GM19023 (cell line): ENCODE measurements at regions not wholly inside any gene's neighbourhood (a gene's known extent, or its start where the extent isn't known, plus 50 kb on each side); places are given as distances from the start of the nearest gene placed in this dataset.

Experiments
- ATAC-seq: cut with Tn5 transposase; IDR thresholded peaks from one replicate; pipeline ENCODE4 v1.9.1; 2021; ENCODE audit warnings: mild to moderate bottlenecking, moderate library complexity; ENCODE audit not compliant: unreplicated experiment

GRCh38 chr1:55374801-55375616 is 159.8 kb upstream of the USP24 start:
- no peak for ATAC-seq

DNA sequence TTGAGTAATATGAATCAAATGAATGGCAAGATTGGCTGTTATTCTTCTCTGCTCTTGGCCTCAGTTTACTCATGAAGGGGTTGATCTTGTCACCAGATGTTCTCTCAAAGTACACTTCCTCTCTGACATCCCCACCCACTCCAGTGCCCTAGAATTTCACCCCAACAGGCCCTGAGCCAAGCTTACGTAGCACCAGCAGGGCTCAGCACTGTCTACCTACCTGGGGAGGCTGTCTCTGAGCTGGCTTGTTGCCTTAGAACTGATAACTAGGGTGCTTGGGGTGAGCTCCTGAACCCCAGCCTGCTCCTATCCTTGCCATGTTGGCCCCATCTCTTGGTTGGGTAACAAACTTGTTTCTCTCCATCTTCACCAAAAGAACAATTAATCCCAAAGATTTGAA is 159.1 kb upstream of the USP24 start:
- no peak for ATAC-seq

DNA sequence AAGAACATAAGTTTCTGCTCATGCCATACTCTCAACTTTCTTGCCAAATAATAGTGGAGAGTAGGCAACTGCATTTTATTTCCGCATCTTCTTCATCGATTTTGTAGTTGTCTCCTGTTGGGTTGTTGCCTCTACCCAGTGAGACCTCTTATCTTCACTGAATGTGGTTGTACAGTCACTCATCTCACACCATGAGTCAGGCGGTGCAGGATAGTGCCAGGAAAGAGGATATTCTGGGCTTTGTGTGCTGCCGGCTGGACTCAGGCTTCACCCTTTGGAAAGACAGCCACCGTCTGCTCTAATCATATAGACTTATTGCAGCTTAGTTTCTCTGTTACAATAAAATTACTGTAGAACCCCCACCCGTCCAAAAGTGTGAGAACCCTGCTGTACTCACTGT is 154.3 kb upstream of the USP24 start:
- no peak for ATAC-seq

GRCh38 chr1:55368698-55369097 is 153.5 kb upstream of the USP24 start:
- ATAC-seq = no peak

DNA sequence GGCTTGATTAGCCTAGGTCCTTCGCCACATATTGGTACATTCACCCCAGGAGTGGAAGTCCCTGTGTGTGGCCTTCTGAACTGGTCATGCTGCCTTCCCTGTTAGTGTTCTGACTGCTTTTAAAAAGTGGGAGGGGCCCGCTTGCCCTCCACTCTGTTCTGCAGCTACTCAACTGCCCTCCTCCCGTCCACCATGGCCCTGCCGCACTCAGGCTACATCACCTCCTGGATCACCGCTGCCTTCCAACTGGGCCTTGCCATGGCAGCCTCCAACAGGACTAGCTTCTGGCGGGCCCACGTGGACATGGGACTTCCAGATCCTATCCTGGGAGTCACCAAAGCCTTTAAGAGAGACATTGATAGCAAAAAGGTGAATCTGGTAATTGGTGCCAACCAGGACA is 152.1 kb upstream of the USP24 start:
- no peak for ATAC-seq

GRCh38 chr1:55364216-55364615 is 149.1 kb upstream of the USP24 start:
- no peak for ATAC-seq

GRCh38 chr1:55363268-55363667 is 148.1 kb upstream of the USP24 start:
- no peak for ATAC-seq

DNA sequence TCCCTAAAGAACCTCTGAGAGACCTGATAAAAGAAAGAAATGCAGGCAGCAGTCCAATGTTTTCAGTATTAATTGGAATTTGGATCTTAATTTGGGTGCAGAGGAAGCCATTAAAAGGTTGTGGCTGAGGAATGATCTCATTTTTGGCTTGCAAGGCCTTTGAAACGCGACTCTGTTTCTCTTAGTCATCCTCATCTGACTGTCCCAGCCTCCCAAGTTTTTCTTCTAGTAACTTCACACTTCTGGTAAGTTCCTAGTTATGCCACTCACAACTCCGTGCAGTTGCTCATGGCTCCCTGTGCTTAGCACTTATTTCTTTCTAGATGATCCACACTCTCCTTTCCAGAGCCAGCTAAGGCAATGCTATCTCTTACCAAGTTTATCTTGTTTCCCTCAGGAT is 147.4 kb upstream of the USP24 start:
- ATAC-seq = no peak

GRCh38 chr1:55359611-55360010 is 144.4 kb upstream of the USP24 start:
- ATAC-seq = no peak

DNA sequence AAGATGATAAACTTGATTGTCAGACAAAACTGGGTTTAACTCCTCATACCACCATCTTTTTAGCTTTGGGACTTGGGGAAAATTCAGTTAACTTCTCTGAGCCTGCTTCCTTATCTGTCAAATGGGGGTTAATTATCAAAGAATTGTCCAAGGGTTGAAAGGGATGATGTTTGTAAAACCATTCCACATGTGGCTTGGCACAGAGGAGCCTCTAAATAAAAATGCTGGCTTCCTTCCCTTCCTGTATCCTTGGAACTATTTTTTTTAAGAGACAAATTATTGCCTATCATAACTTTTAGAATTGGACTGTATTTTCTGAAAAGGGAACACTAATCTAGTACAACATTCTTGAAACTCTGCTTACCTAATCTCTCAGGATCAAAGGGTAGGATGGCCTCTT is 143.4 kb upstream of the USP24 start:
- ATAC-seq = no peak

DNA sequence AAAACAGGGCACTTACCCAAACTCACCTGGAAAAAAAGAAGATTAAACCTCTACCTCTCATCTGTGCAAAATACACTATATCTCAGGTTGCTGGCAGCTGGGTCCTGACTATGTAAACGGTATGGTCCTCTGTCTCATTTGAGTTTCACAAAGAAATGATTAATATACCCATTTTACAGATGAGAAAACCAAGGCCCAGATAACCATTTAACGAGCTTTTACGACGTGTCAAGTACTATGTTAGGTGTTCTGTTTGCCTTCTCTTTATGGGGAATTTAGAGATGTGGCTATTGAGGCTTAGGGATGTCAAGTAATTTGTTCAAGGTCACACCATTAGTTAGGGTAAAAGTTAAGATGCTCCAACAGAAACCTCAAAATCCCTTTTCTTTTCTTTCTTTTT is 140.4 kb upstream of the USP24 start:
- no peak for ATAC-seq

GRCh38 chr1:55353707-55354620 is 138.8 kb upstream of the USP24 start:
- ATAC-seq = no peak

GRCh38 chr1:55352811-55353180 is 137.6 kb upstream of the USP24 start:
- no peak for ATAC-seq

DNA sequence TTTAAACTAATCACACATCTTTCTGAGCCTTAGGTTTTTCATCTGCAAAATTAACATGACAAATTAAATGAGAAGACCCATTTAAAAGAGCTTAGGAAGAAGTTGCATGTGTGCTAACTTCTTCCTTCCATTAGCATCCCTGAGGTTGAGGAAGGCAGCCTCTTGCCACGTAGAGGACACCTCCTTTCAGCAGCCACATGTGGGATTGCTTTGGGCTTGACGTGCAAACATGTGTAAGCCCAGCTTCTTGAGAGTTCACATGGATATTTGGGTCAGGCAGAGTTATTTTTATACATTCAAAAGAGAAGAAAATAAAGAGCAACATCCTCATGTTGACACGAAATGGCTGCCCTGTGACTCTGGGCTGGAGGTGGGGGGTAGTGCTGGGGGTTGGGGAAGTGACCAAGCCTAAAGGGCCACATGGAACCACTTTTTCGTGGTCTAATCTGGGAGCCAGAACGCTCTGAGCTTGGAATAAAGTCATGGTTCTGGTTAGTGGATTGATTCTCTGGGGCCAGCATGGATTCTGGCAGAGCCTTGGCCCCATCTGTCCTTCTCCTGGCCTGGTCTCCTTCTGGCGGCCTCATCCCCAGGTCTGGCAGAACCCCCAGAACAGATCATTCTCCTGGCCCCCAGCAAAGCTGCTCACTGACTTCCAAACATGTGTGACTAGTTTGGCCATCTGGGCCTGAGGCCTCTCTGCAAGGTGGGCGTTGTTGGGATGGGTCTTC is 137.1 kb upstream of the USP24 start:
- ATAC-seq = no peak

DNA sequence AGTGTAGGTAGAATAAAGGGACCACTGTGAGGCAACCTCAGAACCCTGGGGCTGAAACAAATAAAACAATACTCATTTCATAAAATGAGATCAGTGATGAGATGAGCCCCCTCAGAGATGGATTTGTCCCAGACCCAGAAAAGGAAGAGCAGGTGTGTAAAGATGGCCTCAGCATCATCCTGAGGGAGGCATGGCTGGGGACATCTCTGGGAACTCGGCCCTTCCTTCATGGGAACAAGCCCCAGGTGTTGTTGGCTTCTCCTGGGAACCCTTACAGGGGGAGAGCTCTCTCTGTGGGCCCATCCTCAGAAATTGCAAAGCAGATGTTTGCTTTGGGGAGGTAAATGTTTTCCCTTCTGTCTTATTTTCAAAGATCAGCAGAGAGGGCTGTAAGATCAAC is 133.2 kb upstream of the USP24 start:
- ATAC-seq = no peak

DNA sequence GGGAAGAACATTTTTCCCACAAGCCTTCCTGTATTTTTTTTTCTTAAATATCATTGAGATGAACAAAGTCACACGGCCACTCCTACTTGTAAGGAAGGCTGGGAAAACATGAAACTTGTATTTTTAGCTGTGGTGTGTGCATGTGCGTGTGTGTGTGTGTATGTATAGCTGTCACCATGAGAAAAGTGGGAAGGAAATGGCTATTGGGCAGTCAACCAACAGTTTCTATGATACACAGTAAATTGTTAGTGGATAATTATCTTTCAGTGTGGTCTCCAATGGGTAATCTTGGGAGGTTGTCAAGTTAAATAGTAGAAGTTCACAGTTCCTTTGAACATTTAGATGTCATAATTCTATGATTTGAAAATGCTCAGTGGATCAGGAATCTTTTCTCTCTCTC is 132.7 kb upstream of the USP24 start:
- ATAC-seq = no peak

GRCh38 chr1:55347041-55347440 is 131.9 kb upstream of the USP24 start:
- ATAC-seq = no peak

GRCh38 chr1:55346586-55346985 is 131.4 kb upstream of the USP24 start:
- ATAC-seq = no peak

DNA sequence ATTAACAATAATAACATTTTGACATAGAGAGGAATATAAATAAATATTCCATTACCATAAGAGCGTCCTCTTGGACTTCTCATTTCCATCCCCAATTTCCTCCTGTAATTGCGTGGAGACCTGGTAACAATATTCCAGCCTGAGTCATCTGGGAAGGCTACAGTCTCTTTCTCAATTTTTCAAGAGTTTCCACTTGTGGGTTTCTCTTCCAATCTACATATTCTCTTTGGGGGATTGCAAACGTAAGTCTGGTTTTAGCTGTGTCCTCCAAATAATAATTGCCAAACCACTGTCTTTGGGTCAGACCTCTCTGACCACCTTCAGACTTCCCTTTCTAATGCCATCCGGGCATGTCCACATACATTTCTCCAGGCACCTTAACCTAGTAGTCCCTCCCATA is 124.5 kb upstream of the USP24 start:
- ATAC-seq = no peak

GRCh38 chr1:55338448-55338820 is 123.3 kb upstream of the USP24 start:
- no peak for ATAC-seq

DNA sequence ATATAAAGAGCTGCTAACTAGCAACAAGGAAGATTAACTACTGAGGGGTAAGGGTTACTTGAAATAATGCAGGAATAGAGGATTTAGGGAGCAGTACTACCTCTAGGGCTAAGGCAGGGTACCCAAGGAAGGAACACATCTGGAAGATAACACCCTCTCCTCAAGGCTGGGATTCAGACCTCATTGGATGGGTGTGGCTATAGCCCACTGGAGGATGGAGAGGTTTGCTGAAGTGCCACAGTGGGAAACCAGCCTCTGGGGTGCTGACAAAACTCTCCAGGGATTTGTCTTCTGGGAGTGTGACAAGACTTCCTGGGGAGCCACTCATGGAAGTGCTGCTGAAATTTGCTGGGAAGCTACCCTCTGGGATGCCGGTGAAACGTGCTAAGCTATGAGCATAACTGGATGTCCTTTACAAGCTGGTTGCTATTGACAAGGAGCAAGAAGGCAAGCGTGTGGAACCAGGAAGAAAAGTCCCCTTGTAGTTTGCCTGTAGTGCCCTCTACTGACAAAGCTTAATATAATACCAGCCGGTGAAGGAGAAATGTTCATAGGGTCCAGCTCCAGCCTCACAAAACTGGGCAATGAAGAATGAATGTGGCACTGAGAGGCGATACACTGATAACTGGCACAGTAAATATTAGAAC is 122.8 kb upstream of the USP24 start:
- ATAC-seq = peak; percentile 47
